Superior temporal gyrus (tissue), 1 donor: ENCODE measurements at regions not wholly inside any gene's neighbourhood (a gene's known extent, or its start where the extent isn't known, plus 50 kb on each side); places are given as distances from the start of the nearest gene placed in this dataset.

ENCODE experiments used
- DNase-seq: peaks from one replicate; pipeline ENCODE4 v3.0.0-alpha.2; 2016; ENCODE audit errors: extremely low spot score

GRCh38 chr5:34485768-34486030, 170.4 kb upstream of the RAI14 start:
- no peak for DNase-seq

GRCh38 chr5:34486160-34486848, 169.8 kb upstream of the RAI14 start:
- DNase-seq = peak; percentile 100

- DNase-seq = no peak
Observed at GRCh38 chr5:34486849-34487158, 169.3 kb upstream of the RAI14 start.

GRCh38 chr5:34487159-34487879, 168.8 kb upstream of the RAI14 start:
- no peak for DNase-seq

- DNase-seq = no peak
Observed at GRCh38 chr5:34487956-34488355, 168.2 kb upstream of the RAI14 start.

GRCh38 chr5:34488984-34489383, 167.1 kb upstream of the RAI14 start:
- no peak for DNase-seq

- DNase-seq = no peak
Observed at GRCh38 chr5:34490506-34491250, 165.4 kb upstream of the RAI14 start.

- DNase-seq = no peak
Observed at GRCh38 chr5:34491251-34491620, 164.9 kb upstream of the RAI14 start.

GRCh38 chr5:34494111-34494755, 161.9 kb upstream of the RAI14 start:
- no peak for DNase-seq

GRCh38 chr5:34495178-34495577, 160.9 kb upstream of the RAI14 start:
- no peak for DNase-seq

GRCh38 chr5:34496260-34496691, 159.9 kb upstream of the RAI14 start:
- DNase-seq = no peak

GRCh38 chr5:34496701-34497469, 159.2 kb upstream of the RAI14 start:
- no peak for DNase-seq

- no peak for DNase-seq
Observed at GRCh38 chr5:34497470-34497808, 158.7 kb upstream of the RAI14 start.

- no peak for DNase-seq
Observed at GRCh38 chr5:34498572-34498971, 157.6 kb upstream of the RAI14 start.

GRCh38 chr5:34499001-34499734, 157.0 kb upstream of the RAI14 start:
- DNase-seq = no peak

GRCh38 chr5:34500236-34500847, 155.8 kb upstream of the RAI14 start:
- no peak for DNase-seq

GRCh38 chr5:34501016-34501415, 155.1 kb upstream of the RAI14 start:
- DNase-seq = peak; percentile 28

GRCh38 chr5:34501840-34502239, 154.3 kb upstream of the RAI14 start:
- DNase-seq = no peak

- DNase-seq = no peak
Observed at GRCh38 chr5:34502581-34502980, 153.5 kb upstream of the RAI14 start.

- DNase-seq = peak; percentile 96
Observed at GRCh38 chr5:34503379-34504253, 152.5 kb upstream of the RAI14 start.
